WTC11 (cell line): ENCODE measurements at regions not wholly inside any gene's neighbourhood (a gene's known extent, or its start where the extent isn't known, plus 50 kb on each side); places are given as distances from the start of the nearest gene placed in this dataset.

ENCODE experiments used
- ATAC-seq: fragments of 200-7000 bp; cut with Tn5 transposase; 2 replicates; pipeline ENCODE4 v1.10.0; 2021; ENCODE audit warnings: mild to moderate bottlenecking, moderate library complexity
- CTCF ChIA-PET: fragments of 300-600 bp; sonication (Branson Sonifier 250); formaldehyde crosslinking; loops from one replicate; lab custom pipeline; 2021; ENCODE audit warnings: antibody characterized with exemption; lab: Charles Lee
- POLR2A ChIA-PET: fragments of 350-600 bp; sonication (Branson Sonifier 250); formaldehyde crosslinking; loops from one replicate; lab custom pipeline; 2021; ENCODE audit warnings: antibody characterized with exemption; lab: Charles Lee
- DNase-seq: peaks from one replicate; pipeline ENCODE4 v3.0.0; 2021; ENCODE audit warnings: low spot score
- H3K27ac Mint-ChIP-seq: 2 replicates; pipeline ENCODE4 v1.8.0; 2021; ENCODE audit warnings: mixed read lengths
- H3K27me3 Mint-ChIP-seq: 2 replicates; pipeline ENCODE4 v1.8.0; 2021; ENCODE audit warnings: low read depth, mild to moderate bottlenecking, moderate library complexity, mixed read lengths
- H3K36me3 Mint-ChIP-seq: 2 replicates; pipeline ENCODE4 v1.8.0; 2021; ENCODE audit warnings: mixed read lengths
- H3K4me1 Mint-ChIP-seq: 2 replicates; pipeline ENCODE4 v1.8.0; 2022; ENCODE audit warnings: mixed read lengths
- H3K4me3 Mint-ChIP-seq: 2 replicates; pipeline ENCODE4 v1.8.0; 2021; ENCODE audit warnings: mild to moderate bottlenecking, moderate library complexity, mixed read lengths
- H3K9me3 Mint-ChIP-seq: 2 replicates; pipeline ENCODE4 v1.8.0; 2021; ENCODE audit warnings: mixed read lengths
- CREB1 ChIP-seq: sonication (generic); formaldehyde crosslinking; IDR thresholded peaks from 2 replicates; pipeline ENCODE4 v1.8.0; 2023; ENCODE audit warnings: mild to moderate bottlenecking, missing genetic modification reagents
- CREM ChIP-seq: sonication (generic); formaldehyde crosslinking; IDR thresholded peaks from 2 replicates; pipeline ENCODE4 v1.8.1; 2022; ENCODE audit warnings: mild to moderate bottlenecking, missing genetic modification reagents, moderate library complexity
- E2F5 ChIP-seq: sonication (generic); formaldehyde crosslinking; IDR thresholded peaks from 2 replicates; pipeline ENCODE4 v1.8.1; 2022; ENCODE audit warnings: mild to moderate bottlenecking, moderate library complexity, missing genetic modification reagents
- ELF4 ChIP-seq: sonication (generic); formaldehyde crosslinking; IDR thresholded peaks from 2 replicates; pipeline ENCODE4 v1.8.1; 2022; ENCODE audit warnings: low read depth, mild to moderate bottlenecking, moderate library complexity, missing genetic modification reagents
- EMX1 ChIP-seq: fragments of 250-450 bp; sonication (Bioruptor Pico); IDR thresholded peaks from 2 replicates; pipeline ENCODE4 v1.8.0; 2021; ENCODE audit warnings: mild to moderate bottlenecking
- GABPB1 ChIP-seq: sonication (generic); formaldehyde crosslinking; IDR thresholded peaks from 2 replicates; pipeline ENCODE4 v1.8.1; 2023; ENCODE audit warnings: mild to moderate bottlenecking, missing genetic modification reagents
- HMGXB4 ChIP-seq: sonication (generic); formaldehyde crosslinking; IDR thresholded peaks from 2 replicates; pipeline ENCODE4 v1.8.1; 2023; ENCODE audit warnings: mild to moderate bottlenecking, moderate library complexity, missing genetic modification reagents
- IRF2 ChIP-seq: sonication (generic); formaldehyde crosslinking; IDR thresholded peaks from 2 replicates; pipeline ENCODE4 v1.8.0; 2022; ENCODE audit warnings: low read depth, missing genetic modification reagents, borderline replicate concordance
- KAT7 ChIP-seq: sonication (generic); formaldehyde crosslinking; IDR thresholded peaks from 2 replicates; pipeline ENCODE4 v1.8.1; 2023; ENCODE audit warnings: missing genetic modification reagents, mild to moderate bottlenecking, borderline replicate concordance
- NFATC4 ChIP-seq: fragments of 250-450 bp; sonication (Bioruptor Pico); IDR thresholded peaks from 2 replicates; pipeline ENCODE4 v1.9.0; 2021; ENCODE audit warnings: mild to moderate bottlenecking
- NR1H2 ChIP-seq: sonication (generic); formaldehyde crosslinking; IDR thresholded peaks from 2 replicates; pipeline ENCODE4 v1.9.0; 2021; ENCODE audit warnings: mild to moderate bottlenecking, moderate library complexity, missing genetic modification reagents
- SMAD4 ChIP-seq: sonication (generic); formaldehyde crosslinking; IDR thresholded peaks from 2 replicates; pipeline ENCODE4 v1.8.0; 2022; ENCODE audit warnings: mild to moderate bottlenecking, missing genetic modification reagents
- TP53 ChIP-seq: sonication (generic); formaldehyde crosslinking; IDR thresholded peaks from 2 replicates; pipeline ENCODE4 v1.8.1; 2023; ENCODE audit warnings: mild to moderate bottlenecking, missing genetic modification reagents
- ZNF219 ChIP-seq: sonication (generic); formaldehyde crosslinking; IDR thresholded peaks from 2 replicates; pipeline ENCODE4 v1.8.0; 2023; ENCODE audit warnings: missing genetic modification reagents, mild to moderate bottlenecking, borderline replicate concordance
- ZNF317 ChIP-seq: sonication (generic); formaldehyde crosslinking; IDR thresholded peaks from 2 replicates; pipeline ENCODE4 v1.8.1; 2023; ENCODE audit warnings: low read depth, mild to moderate bottlenecking, moderate library complexity, missing genetic modification reagents, borderline replicate concordance
- TF ChIP-seq, protein P1 (sequence below): sonication (generic); formaldehyde crosslinking; IDR thresholded peaks from 2 replicates; pipeline ENCODE4 v1.8.0; 2022; ENCODE audit warnings: mild to moderate bottlenecking, missing genetic modification reagents
- TF ChIP-seq, protein P2 (sequence below): sonication (generic); formaldehyde crosslinking; conservative IDR thresholded peaks from 2 replicates; pipeline ENCODE4 v1.8.1; 2022; ENCODE audit warnings: mild to moderate bottlenecking, missing genetic modification reagents
- TF ChIP-seq, protein P3 (sequence below): sonication (generic); formaldehyde crosslinking; IDR thresholded peaks from 2 replicates; pipeline ENCODE4 v1.8.0; 2022; ENCODE audit warnings: missing genetic modification reagents
- TF ChIP-seq, protein P4 (sequence below): sonication (generic); formaldehyde crosslinking; IDR thresholded peaks from 2 replicates; pipeline ENCODE4 v1.8.1; 2022; ENCODE audit warnings: missing genetic modification reagents, borderline replicate concordance
- TF ChIP-seq, protein P5 (sequence below): sonication (generic); formaldehyde crosslinking; IDR thresholded peaks from 2 replicates; pipeline ENCODE4 v1.8.1; 2023; ENCODE audit warnings: mild to moderate bottlenecking, missing genetic modification reagents

DNA sequence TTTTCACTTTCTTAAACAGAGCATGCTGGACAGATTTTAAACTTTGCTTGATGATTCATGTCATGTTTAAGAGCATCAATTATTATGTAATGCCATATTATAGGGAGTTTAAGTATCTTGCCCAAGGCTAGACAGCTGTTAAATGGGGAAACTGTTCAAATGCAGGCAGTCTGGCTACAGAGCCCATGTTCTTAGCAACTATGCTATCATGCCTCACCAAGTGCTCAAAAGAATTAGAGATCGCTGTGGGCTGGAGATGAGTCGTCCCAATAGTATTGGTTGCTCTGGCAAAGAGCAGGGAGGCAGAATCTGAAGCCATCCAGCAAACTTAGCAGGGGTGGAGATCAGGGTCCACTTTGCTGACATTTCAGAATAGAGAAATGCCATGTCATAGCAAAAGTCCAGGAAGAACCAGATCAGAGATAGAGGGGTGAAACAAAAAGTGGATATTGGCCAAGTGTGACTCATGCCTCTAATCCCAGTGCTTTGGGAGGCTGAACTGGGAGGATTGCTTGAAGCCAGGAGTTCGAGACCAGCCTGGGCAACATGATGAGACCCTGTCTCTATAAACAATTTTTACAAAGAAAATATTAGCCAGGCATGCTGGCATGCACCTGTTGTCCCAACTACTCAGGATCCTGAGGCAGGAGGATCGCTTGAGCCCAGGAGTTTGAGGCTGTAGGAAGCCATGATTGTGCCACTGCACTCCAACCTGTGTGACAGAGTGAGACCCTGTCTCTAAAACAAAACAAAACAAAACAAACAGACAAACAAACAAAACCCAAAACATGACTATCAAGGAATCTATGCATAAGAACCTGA is 57.8 kb downstream of the BAMBI start:
- ChIA-PET CTCF (interaction anchor here (0.7 kb wide), 1 partner anchor 74 kb away, joined by 4 read pairs; no protein-coding TSS in a partner anchor), POLR2A (no interaction called here)
- Mint-ChIP-seq H3K36me3 (peaks cover 7% of the 10 kb centered on the region; the same call in 1 of the 2 replicates), H3K27ac (no peak overlapping the region), H3K27me3 (no peaks in the 10 kb centered on the region), H3K4me1 (no peaks in the 10 kb centered on the region), H3K9me3 (peaks cover 19% of the 10 kb centered on the region), H3K4me3 (no peak overlapping the region)
- ATAC-seq (no peak), DNase-seq (no peak)
- TF ChIP-seq, protein P1, sequence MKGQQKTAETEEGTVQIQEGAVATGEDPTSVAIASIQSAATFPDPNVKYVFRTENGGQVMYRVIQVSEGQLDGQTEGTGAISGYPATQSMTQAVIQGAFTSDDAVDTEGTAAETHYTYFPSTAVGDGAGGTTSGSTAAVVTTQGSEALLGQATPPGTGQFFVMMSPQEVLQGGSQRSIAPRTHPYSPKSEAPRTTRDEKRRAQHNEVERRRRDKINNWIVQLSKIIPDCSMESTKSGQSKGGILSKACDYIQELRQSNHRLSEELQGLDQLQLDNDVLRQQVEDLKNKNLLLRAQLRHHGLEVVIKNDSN (CRISPR knock-in tag) = no peak
- TF ChIP-seq, protein P2, sequence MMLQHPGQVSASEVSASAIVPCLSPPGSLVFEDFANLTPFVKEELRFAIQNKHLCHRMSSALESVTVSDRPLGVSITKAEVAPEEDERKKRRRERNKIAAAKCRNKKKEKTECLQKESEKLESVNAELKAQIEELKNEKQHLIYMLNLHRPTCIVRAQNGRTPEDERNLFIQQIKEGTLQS (CRISPR knock-in tag) = no peak
- TF ChIP-seq GABPB1 (CRISPR knock-in tag) = 0 out of 2 replicates have a peak, but pooled peaks have one; percentile 21
- TF ChIP-seq ELF4 (CRISPR knock-in tag) = no peak
- TF ChIP-seq IRF2 (CRISPR knock-in tag) = no peak

GRCh38 chr10:28737096-28737495 is 59.8 kb downstream of the BAMBI start:
- ChIA-PET POLR2A (no interaction called here), CTCF (interaction anchor here (1.2 to 1.6 kb wide), 3 partner anchors 53 to 200 kb away, joined by 3 to 6 read pairs (median 3); no protein-coding TSS in a partner anchor)
- H3K4me1 Mint-ChIP-seq = no peaks in the 10 kb centered on the region
- H3K27ac Mint-ChIP-seq = no peak overlapping the region
- H3K27me3 Mint-ChIP-seq = no peaks in the 10 kb centered on the region
- no peak for DNase-seq
- H3K36me3 Mint-ChIP-seq = peaks cover 7% of the 10 kb centered on the region; the same call in 1 of the 2 replicates
- no peak for ATAC-seq
- H3K4me3 Mint-ChIP-seq = no peak overlapping the region
- H3K9me3 Mint-ChIP-seq = peaks cover 19% of the 10 kb centered on the region
- TF ChIP-seq ZNF317 (no peak), NFATC4 (CRISPR knock-in tag) (no peak), TP53 (CRISPR knock-in tag) (no peak), HMGXB4 (CRISPR knock-in tag) (no peak), EMX1 (CRISPR knock-in tag) (no peak), SMAD4 (CRISPR knock-in tag) (no peak), CREB1 (no peak), NR1H2 (CRISPR knock-in tag) (no peak), E2F5 (CRISPR knock-in tag) (no peak), ZNF219 (CRISPR knock-in tag) (no peak), KAT7 (no peak), CREM (CRISPR knock-in tag) (no peak)
- TF ChIP-seq, protein P3, sequence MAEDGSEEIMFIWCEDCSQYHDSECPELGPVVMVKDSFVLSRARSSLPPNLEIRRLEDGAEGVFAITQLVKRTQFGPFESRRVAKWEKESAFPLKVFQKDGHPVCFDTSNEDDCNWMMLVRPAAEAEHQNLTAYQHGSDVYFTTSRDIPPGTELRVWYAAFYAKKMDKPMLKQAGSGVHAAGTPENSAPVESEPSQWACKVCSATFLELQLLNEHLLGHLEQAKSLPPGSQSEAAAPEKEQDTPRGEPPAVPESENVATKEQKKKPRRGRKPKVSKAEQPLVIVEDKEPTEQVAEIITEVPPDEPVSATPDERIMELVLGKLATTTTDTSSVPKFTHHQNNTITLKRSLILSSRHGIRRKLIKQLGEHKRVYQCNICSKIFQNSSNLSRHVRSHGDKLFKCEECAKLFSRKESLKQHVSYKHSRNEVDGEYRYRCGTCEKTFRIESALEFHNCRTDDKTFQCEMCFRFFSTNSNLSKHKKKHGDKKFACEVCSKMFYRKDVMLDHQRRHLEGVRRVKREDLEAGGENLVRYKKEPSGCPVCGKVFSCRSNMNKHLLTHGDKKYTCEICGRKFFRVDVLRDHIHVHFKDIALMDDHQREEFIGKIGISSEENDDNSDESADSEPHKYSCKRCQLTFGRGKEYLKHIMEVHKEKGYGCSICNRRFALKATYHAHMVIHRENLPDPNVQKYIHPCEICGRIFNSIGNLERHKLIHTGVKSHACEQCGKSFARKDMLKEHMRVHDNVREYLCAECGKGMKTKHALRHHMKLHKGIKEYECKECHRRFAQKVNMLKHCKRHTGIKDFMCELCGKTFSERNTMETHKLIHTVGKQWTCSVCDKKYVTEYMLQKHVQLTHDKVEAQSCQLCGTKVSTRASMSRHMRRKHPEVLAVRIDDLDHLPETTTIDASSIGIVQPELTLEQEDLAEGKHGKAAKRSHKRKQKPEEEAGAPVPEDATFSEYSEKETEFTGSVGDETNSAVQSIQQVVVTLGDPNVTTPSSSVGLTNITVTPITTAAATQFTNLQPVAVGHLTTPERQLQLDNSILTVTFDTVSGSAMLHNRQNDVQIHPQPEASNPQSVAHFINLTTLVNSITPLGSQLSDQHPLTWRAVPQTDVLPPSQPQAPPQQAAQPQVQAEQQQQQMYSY (CRISPR knock-in tag) = no peak
- TF ChIP-seq, protein P4, sequence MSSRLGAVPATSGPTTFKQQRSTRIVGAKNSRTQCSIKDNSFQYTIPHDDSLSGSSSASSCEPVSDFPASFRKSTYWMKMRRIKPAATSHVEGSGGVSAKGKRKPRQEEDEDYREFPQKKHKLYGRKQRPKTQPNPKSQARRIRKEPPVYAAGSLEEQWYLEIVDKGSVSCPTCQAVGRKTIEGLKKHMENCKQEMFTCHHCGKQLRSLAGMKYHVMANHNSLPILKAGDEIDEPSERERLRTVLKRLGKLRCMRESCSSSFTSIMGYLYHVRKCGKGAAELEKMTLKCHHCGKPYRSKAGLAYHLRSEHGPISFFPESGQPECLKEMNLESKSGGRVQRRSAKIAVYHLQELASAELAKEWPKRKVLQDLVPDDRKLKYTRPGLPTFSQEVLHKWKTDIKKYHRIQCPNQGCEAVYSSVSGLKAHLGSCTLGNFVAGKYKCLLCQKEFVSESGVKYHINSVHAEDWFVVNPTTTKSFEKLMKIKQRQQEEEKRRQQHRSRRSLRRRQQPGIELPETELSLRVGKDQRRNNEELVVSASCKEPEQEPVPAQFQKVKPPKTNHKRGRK (CRISPR knock-in tag) = no peak
- TF ChIP-seq, protein P5, sequence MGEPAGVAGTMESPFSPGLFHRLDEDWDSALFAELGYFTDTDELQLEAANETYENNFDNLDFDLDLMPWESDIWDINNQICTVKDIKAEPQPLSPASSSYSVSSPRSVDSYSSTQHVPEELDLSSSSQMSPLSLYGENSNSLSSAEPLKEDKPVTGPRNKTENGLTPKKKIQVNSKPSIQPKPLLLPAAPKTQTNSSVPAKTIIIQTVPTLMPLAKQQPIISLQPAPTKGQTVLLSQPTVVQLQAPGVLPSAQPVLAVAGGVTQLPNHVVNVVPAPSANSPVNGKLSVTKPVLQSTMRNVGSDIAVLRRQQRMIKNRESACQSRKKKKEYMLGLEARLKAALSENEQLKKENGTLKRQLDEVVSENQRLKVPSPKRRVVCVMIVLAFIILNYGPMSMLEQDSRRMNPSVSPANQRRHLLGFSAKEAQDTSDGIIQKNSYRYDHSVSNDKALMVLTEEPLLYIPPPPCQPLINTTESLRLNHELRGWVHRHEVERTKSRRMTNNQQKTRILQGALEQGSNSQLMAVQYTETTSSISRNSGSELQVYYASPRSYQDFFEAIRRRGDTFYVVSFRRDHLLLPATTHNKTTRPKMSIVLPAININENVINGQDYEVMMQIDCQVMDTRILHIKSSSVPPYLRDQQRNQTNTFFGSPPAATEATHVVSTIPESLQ (CRISPR knock-in tag) = no peak
